ACC112 (cell line): ENCODE measurements at regions not wholly inside any gene's neighbourhood (a gene's known extent, or its start where the extent isn't known, plus 50 kb on each side); places are given as distances from the start of the nearest gene placed in this dataset.

ENCODE experiments used
- H2AFZ ChIP-seq: fragments of 200-600 bp; sonication (generic); one replicate; pipeline ENCODE4 v1.6.0; 2017; ENCODE audit warnings: antibody characterized with exemption, low read length; ENCODE audit not compliant: unreplicated experiment
- H3K27ac ChIP-seq: fragments of 200-600 bp; sonication (generic); 2 replicates; pipeline ENCODE4 v1.5.1; 2014; ENCODE audit warnings: low read depth, mild to moderate bottlenecking, antibody characterized with exemption, low read length, moderate library complexity
- H3K27me3 ChIP-seq: fragments of 200-600 bp; sonication (generic); 2 replicates; pipeline ENCODE4 v1.6.1; 2014; ENCODE audit warnings: mild to moderate bottlenecking, antibody characterized with exemption, low read length, moderate library complexity, mixed read lengths; ENCODE audit not compliant: insufficient read depth
- H3K36me3 ChIP-seq: fragments of 200-600 bp; sonication (generic); 2 replicates; pipeline ENCODE4 v1.6.1; 2016; ENCODE audit warnings: mild to moderate bottlenecking, antibody characterized with exemption, low read length, moderate library complexity, mixed read lengths; ENCODE audit not compliant: insufficient read depth
- H3K4me1 ChIP-seq: fragments of 200-600 bp; sonication (generic); one replicate; pipeline ENCODE4 v1.6.1; 2016; ENCODE audit warnings: low read length, mixed read lengths; ENCODE audit not compliant: insufficient read depth, unreplicated experiment, control insufficient read depth
- H3K4me3 ChIP-seq: fragments of 200-600 bp; sonication (generic); 2 replicates; pipeline ENCODE4 v1.5.1; 2014; ENCODE audit warnings: mild to moderate bottlenecking, low read depth, low read length
- H3K79me2 ChIP-seq: fragments of 200-600 bp; sonication (generic); one replicate; pipeline ENCODE4 v1.6.0; 2016; ENCODE audit warnings: low read length; ENCODE audit not compliant: control insufficient read depth, unreplicated experiment, insufficient read depth

- Histone ChIP-seq H2AFZ (no peak overlapping the region), H3K36me3 (no peaks in the 10 kb centered on the region), H3K4me1 (no peaks in the 10 kb centered on the region), H3K27me3 (no peaks in the 10 kb centered on the region), H3K27ac (no peak overlapping the region), H3K4me3 (no peak overlapping the region), H3K79me2 (no peaks in the 10 kb centered on the region)
Measured at GRCh38 chr14:62546862-62547474, 498.3 kb downstream of the KCNH5 start.

DNA sequence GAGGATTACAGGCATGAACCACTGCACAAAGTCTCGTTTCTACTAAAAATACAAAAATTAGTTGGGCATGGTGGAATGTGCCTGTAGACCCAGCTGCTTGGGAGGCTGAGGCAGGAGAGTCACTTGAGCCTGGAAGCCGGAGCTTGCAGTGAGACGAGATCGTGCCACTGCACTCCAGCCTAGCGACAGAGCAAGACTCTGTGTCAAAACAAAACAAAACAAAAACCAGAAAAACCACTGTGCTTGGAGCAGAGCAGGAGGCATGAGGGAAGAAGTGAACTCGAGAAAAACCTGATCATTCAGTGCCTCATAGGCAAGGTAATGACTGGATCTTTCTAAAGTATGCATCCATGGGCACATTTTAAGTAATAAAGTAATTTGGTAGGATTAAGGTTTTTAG, 487.8 kb downstream of the KCNH5 start:
- H3K27me3 ChIP-seq = no peaks in the 10 kb centered on the region
- no peaks in the 10 kb centered on the region for H3K79me2 ChIP-seq
- no peak overlapping the region for H2AFZ ChIP-seq
- no peaks in the 10 kb centered on the region for H3K4me1 ChIP-seq
- H3K4me3 ChIP-seq = no peak overlapping the region
- no peaks in the 10 kb centered on the region for H3K36me3 ChIP-seq
- no peak overlapping the region for H3K27ac ChIP-seq

DNA sequence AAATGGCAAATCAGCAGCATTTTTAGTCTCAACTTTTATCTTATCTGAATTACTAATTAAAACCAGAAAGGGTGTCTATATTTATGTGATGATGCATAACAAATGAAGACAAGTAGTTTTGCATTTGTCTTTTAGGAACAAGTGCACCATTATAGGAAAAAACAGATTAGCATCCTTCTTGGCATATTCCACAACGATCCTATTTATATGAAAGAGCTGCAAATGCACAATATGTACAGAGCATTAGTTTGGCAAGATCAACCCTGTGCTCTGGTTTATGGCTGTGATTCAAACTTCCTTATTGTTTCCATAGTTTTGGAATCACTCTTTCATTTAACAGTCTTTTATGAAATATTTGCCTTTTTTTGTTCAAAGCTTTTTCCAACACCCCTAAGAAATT, 486.8 kb downstream of the KCNH5 start:
- no peaks in the 10 kb centered on the region for H3K36me3 ChIP-seq
- H3K4me1 ChIP-seq = no peaks in the 10 kb centered on the region
- no peaks in the 10 kb centered on the region for H3K27me3 ChIP-seq
- H3K27ac ChIP-seq = no peak overlapping the region
- H3K4me3 ChIP-seq = no peak overlapping the region
- H2AFZ ChIP-seq = no peak overlapping the region
- H3K79me2 ChIP-seq = no peaks in the 10 kb centered on the region

DNA sequence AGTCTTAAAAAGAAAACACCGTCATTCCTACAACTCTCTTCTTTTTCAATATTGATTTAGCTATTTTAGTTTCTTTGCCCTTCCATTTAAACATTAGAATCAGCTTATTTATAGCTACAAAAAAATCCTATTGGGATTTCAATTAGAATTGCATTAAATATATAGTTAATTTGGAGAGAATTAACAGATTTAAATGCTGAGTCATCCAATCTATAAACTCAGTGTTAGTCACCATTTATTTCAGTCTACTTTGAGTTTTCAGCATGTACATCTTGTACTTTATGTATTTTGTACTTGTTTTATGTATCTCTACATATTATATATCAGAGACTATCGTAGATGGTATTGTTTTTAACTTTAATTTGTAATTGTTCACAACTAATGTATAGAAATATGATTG, 460.0 kb downstream of the KCNH5 start:
- H3K4me3 ChIP-seq = no peak overlapping the region
- no peak overlapping the region for H2AFZ ChIP-seq
- no peaks in the 10 kb centered on the region for H3K79me2 ChIP-seq

GRCh38 chr14:62592877-62593276, 452.4 kb downstream of the KCNH5 start:
- Histone ChIP-seq H3K4me1 (no peaks in the 10 kb centered on the region), H3K36me3 (no peaks in the 10 kb centered on the region), H2AFZ (no peak overlapping the region), H3K27me3 (no peaks in the 10 kb centered on the region), H3K4me3 (no peak overlapping the region), H3K27ac (no peak overlapping the region), H3K79me2 (no peaks in the 10 kb centered on the region)

More for the DNA sequence above, 460.0 kb downstream of the KCNH5 start:
- H3K27me3 ChIP-seq = no peaks in the 10 kb centered on the region
- H3K4me1 ChIP-seq = no peaks in the 10 kb centered on the region
- no peaks in the 10 kb centered on the region for H3K36me3 ChIP-seq
- no peak overlapping the region for H3K27ac ChIP-seq

DNA sequence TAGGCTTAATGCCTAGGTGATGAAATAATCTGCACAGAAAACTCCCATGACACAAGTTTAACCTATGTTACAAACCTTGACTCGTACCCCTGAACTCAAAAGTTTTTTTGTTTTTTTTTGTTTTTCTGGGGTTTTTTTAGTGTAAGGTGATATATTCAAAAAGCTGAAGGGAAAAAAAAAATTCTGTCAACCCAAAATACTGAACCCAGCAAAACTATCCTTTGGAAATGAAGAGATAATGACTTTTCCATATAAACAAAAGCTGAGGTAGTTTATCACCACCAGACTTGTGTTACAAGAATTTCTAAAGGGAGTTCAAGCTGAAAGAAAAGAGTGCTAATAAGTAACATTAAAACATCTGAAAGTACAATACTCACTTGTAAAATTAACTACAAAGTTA, 448.1 kb downstream of the KCNH5 start:
- H3K79me2 ChIP-seq = no peaks in the 10 kb centered on the region
- H3K27me3 ChIP-seq = no peaks in the 10 kb centered on the region
- no peaks in the 10 kb centered on the region for H3K4me1 ChIP-seq
- no peak overlapping the region for H3K27ac ChIP-seq
- H3K36me3 ChIP-seq = no peaks in the 10 kb centered on the region
- H3K4me3 ChIP-seq = no peak overlapping the region
- H2AFZ ChIP-seq = no peak overlapping the region

DNA sequence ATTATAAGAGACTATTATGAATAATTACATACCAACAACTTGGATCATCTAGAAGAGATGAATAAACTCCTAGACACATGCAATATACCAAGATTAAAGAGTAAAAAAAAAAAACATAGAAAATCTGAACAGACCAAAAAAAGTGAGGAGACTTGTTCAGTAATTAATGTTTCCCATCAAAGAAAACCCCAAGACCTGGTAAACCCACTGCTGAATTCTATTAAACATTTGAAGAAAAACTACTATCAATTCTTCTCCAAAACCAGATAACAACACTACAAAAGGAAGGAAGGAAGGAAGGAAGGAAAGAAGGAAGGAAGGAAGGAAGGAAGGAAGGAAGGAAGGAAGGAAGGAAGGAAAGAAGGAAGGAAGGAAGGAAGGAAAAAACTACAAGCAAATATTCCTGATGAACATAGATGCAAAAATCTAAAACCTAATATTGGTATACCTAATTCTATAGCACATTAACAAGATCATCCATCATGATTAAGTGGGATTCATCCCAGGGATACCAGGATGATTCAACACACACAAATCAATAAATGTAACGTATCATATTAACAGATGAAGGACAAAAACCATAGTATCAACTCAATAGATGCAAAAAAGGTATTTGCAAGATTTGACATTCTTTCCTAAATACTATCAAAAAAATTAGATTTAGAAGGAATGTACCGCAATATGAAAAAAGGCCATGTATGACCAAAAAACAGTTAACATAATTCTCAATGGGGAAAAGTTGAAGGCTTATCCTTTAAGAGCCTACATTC, 445.5 kb downstream of the KCNH5 start:
- Histone ChIP-seq H3K79me2 (no peaks in the 10 kb centered on the region), H3K36me3 (no peaks in the 10 kb centered on the region), H3K27me3 (no peaks in the 10 kb centered on the region), H3K27ac (no peak overlapping the region), H3K4me1 (no peaks in the 10 kb centered on the region), H2AFZ (no peak overlapping the region), H3K4me3 (no peak overlapping the region)

DNA sequence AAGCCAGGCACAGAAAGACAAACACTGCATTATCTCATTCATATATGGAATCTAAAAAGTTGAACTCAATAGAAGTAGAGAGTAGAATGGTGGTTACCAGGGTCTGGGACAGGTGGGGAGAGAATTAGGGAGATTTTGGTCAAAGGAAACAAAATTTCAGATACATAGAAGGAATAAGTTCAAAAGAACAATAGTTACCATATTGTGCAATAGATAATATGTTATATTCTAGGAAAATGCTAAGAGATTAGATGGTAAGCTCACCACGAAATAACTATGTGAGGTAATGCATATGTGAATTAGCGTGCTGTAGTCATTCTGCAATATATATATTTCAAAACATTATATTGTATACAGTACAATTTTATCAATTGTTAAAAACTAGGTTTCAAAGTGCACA, 442.5 kb downstream of the KCNH5 start:
- Histone ChIP-seq H2AFZ (no peak overlapping the region), H3K79me2 (no peaks in the 10 kb centered on the region), H3K27ac (no peak overlapping the region), H3K36me3 (no peaks in the 10 kb centered on the region), H3K4me1 (no peaks in the 10 kb centered on the region), H3K4me3 (no peak overlapping the region), H3K27me3 (no peaks in the 10 kb centered on the region)

GRCh38 chr14:62604524-62604923, 440.7 kb downstream of the KCNH5 start:
- Histone ChIP-seq H2AFZ (no peak overlapping the region), H3K27me3 (no peaks in the 10 kb centered on the region), H3K36me3 (no peaks in the 10 kb centered on the region), H3K79me2 (no peaks in the 10 kb centered on the region), H3K27ac (no peak overlapping the region), H3K4me3 (no peak overlapping the region), H3K4me1 (no peaks in the 10 kb centered on the region)

GRCh38 chr14:62614122-62614521, 431.1 kb downstream of the KCNH5 start:
- Histone ChIP-seq H3K4me3 (no peak overlapping the region), H3K27me3 (no peaks in the 10 kb centered on the region), H3K79me2 (no peaks in the 10 kb centered on the region), H3K27ac (no peak overlapping the region), H2AFZ (no peak overlapping the region), H3K4me1 (no peaks in the 10 kb centered on the region), H3K36me3 (no peaks in the 10 kb centered on the region)

DNA sequence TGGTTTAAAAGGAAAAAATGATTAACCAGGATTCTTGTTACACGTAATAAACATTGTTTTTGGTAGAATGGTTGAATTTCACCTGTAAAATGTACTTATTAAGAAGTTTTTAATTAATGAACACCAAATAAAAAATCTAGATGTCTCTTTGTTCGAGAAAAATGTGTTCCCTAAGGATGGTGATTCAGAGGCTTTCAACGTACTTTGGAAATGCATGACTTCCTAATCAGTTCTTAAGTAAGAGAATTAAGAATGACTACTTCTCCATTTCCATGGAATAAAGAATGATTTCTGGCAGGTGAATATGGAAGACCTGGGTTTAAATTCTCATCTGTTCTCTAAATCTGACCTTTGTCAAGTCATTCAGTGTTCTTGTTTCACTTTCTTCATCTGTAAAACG, 428.6 kb downstream of the KCNH5 start:
- Histone ChIP-seq H3K36me3 (no peaks in the 10 kb centered on the region), H3K4me3 (no peak overlapping the region), H3K27me3 (no peaks in the 10 kb centered on the region), H2AFZ (no peak overlapping the region), H3K27ac (no peak overlapping the region), H3K79me2 (no peaks in the 10 kb centered on the region), H3K4me1 (no peaks in the 10 kb centered on the region)
